ENCODE measurements at regions not wholly inside any gene's neighbourhood (a gene's known extent, or its start where the extent isn't known, plus 50 kb on each side); places are given as distances from the start of the nearest gene placed in this dataset.
"Not testable (repeated sequence)": the region's sequence is repeated elsewhere in the genome, so short reads cannot be mapped to it uniquely, and the experiment has no call there.

DNA sequence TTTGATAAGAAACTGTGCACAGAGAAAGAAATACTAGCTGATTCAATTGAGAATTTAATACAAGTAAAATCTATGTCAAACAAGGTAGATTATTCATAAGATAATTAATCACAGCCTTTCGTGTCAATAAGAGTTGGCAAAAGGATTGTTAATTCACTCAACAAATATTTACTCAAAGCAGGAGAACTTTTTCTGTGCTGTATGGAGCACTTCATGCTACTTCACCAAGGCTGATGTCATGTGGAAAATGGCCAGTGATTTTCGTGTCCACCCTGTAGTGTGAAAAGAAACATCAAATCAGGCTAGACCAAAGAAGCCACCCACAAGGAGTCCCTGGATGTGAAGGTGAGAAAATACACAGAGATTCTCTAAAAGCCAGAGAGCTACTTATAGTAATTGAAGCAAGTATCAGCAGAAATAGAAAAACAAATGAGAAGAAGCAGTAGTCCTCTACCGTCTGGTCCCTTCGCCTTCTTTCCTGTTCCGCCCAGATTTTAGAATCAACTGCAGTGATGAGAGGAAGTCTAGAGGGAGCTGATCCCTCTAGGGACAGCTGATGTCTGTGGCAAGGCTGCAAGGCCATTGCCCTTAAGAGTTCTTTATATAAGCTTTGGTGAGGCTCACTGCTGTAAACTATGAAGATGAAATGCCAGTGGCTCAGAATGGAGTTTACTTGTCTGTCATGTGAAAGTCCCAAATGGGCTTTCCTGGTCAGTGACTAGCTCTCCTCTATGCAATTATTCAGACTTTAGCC, 201.3 kb upstream of the APCDD1 start:
- H3K27me3 ChIP-seq, result no peaks in the 10 kb centered on the region
- no peak for DNase-seq (ENCODE audit: low spot score)
- H3K4me2 ChIP-seq, result no peak overlapping the region
- no peaks in the 10 kb centered on the region for H4K20me1 ChIP-seq (ENCODE audit: insufficient read depth, poor library complexity, severe bottlenecking)
- no peaks in the 10 kb centered on the region for H3K36me3 ChIP-seq (replicated peaks; ENCODE audit: insufficient read depth, low read depth)
- no peak overlapping the region for H3K4me3 ChIP-seq
- H3K79me2 ChIP-seq, result no peaks in the 10 kb centered on the region
- H2AFZ ChIP-seq, result no peak overlapping the region
- TF ChIP-seq EZH2phosphoT487 (IDR thresholded peaks at IDR 0.05; ENCODE audit: low read depth, severe bottlenecking, unreplicated experiment) (no peak), EZH2 (IDR thresholded peaks at IDR 0.05; ENCODE audit: borderline replicate concordance) (no peak)
- TF ChIP-seq, protein P1, sequence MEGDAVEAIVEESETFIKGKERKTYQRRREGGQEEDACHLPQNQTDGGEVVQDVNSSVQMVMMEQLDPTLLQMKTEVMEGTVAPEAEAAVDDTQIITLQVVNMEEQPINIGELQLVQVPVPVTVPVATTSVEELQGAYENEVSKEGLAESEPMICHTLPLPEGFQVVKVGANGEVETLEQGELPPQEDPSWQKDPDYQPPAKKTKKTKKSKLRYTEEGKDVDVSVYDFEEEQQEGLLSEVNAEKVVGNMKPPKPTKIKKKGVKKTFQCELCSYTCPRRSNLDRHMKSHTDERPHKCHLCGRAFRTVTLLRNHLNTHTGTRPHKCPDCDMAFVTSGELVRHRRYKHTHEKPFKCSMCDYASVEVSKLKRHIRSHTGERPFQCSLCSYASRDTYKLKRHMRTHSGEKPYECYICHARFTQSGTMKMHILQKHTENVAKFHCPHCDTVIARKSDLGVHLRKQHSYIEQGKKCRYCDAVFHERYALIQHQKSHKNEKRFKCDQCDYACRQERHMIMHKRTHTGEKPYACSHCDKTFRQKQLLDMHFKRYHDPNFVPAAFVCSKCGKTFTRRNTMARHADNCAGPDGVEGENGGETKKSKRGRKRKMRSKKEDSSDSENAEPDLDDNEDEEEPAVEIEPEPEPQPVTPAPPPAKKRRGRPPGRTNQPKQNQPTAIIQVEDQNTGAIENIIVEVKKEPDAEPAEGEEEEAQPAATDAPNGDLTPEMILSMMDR (IDR thresholded peaks at IDR 0.05; ENCODE audit: poor library complexity), result no peak
- WGBS (ENCODE audit: low lambda C conversion rate, missing lambda C conversion rate), result 81% methylated on average over 5 of the region's 5 CpGs
- no peaks in the 10 kb centered on the region for H3K9me3 ChIP-seq (ENCODE audit: low read depth)
- H3K27ac ChIP-seq, result no peak overlapping the region
- no peaks in the 10 kb centered on the region for H3K9me2 ChIP-seq (replicated peaks; ENCODE audit: insufficient read depth)
- H3K4me1 ChIP-seq (ENCODE audit: insufficient read depth), result no peaks in the 10 kb centered on the region

GRCh38 chr18:10256276-10256675, 198.2 kb upstream of the APCDD1 start:
- H3K79me2 ChIP-seq; H3K4me2 ChIP-seq; H3K27ac ChIP-seq; H3K9me3 ChIP-seq (ENCODE audit: low read depth); H2AFZ ChIP-seq; H3K4me1 ChIP-seq (ENCODE audit: insufficient read depth); DNase-seq (ENCODE audit: low spot score); H3K36me3 ChIP-seq (replicated peaks; ENCODE audit: insufficient read depth, low read depth); H3K4me3 ChIP-seq; H3K27me3 ChIP-seq; H4K20me1 ChIP-seq (ENCODE audit: insufficient read depth, poor library complexity, severe bottlenecking); H3K9me2 ChIP-seq (replicated peaks; ENCODE audit: insufficient read depth): not testable (repeated sequence)
- WGBS (ENCODE audit: low lambda C conversion rate, missing lambda C conversion rate), result 58% methylated on average over 3 of the region's 3 CpGs

DNA sequence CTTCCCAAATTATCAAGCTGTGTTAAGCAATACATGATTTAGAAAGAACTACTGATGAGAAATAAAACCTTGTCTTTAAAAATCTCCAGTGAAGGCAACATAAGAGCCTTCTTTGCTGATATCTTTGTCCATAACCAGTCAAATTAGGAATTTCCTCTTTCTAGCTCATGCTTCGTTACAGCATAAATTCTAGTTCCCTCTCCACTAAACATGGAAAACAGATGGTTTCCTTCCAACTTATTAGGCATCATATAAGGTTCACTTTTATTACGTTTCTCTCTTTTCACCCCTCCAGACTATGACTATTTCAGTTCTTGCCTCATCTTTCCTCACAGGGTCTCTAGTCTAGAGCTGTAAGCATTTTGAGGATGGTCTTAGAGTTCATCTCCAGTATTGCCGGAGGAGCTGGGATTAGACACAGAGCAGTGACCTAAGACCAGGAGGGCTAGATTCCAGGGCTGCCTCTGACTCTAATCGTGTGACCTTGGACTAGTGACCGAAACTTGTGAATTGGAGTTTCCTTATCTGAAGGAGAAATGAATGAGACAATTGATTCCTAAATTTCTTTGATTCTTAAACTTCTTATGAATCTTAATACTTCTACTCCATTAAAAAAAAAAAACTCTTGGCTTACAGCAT, 195.5 kb upstream of the APCDD1 start:
- Histone ChIP-seq H3K9me2 (replicated peaks; ENCODE audit: insufficient read depth) (no peaks in the 10 kb centered on the region), H3K27me3 (no peaks in the 10 kb centered on the region), H3K79me2 (no peaks in the 10 kb centered on the region), H4K20me1 (ENCODE audit: insufficient read depth, poor library complexity, severe bottlenecking) (no peaks in the 10 kb centered on the region), H3K9me3 (ENCODE audit: low read depth) (peaks cover 4% of the 10 kb centered on the region), H3K27ac (no peak overlapping the region), H2AFZ (no peak overlapping the region), H3K4me1 (ENCODE audit: insufficient read depth) (no peaks in the 10 kb centered on the region), H3K36me3 (replicated peaks; ENCODE audit: insufficient read depth, low read depth) (no peaks in the 10 kb centered on the region), H3K4me3 (no peak overlapping the region), H3K4me2 (no peak overlapping the region)
- 77% methylated on average over 5 of the region's 5 CpGs for WGBS (ENCODE audit: low lambda C conversion rate, missing lambda C conversion rate)
- no peak for DNase-seq (ENCODE audit: low spot score)
- TF ChIP-seq EZH2 (IDR thresholded peaks at IDR 0.05; ENCODE audit: borderline replicate concordance) (no peak), EZH2phosphoT487 (IDR thresholded peaks at IDR 0.05; ENCODE audit: low read depth, severe bottlenecking, unreplicated experiment) (no peak)
- TF ChIP-seq, protein P1 (IDR thresholded peaks at IDR 0.05; ENCODE audit: poor library complexity), result no peak

DNA sequence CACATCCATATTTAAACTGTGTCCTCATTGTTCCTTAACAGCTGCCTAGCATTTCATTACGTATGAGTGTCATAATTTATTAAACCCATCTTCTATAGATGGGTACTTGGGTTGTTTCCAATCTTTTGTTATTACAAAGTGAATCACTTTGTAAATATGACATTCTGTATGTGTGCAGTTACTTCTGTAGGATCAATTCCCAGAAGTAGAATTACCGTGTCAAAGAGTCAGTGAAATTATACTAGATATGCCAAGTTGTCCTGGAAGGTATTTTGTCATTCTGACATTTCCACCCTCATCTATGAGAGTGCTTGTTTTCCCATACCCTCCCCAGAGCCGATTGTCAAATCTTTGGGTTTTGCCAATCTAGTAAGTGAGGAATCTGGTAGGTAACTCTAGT, 194.5 kb upstream of the APCDD1 start:
- Histone ChIP-seq H4K20me1 (ENCODE audit: insufficient read depth, poor library complexity, severe bottlenecking) (no peaks in the 10 kb centered on the region), H3K79me2 (no peaks in the 10 kb centered on the region), H3K4me1 (ENCODE audit: insufficient read depth) (no peaks in the 10 kb centered on the region), H3K27me3 (no peaks in the 10 kb centered on the region), H3K9me3 (ENCODE audit: low read depth) (peaks cover 4% of the 10 kb centered on the region), H2AFZ (no peak overlapping the region), H3K4me2 (no peak overlapping the region), H3K27ac (no peak overlapping the region), H3K36me3 (replicated peaks; ENCODE audit: insufficient read depth, low read depth) (no peaks in the 10 kb centered on the region), H3K4me3 (no peak overlapping the region), H3K9me2 (replicated peaks; ENCODE audit: insufficient read depth) (no peaks in the 10 kb centered on the region)
- TF ChIP-seq, protein P1 (IDR thresholded peaks at IDR 0.05; ENCODE audit: poor library complexity), result no peak
- WGBS (ENCODE audit: low lambda C conversion rate, missing lambda C conversion rate), result 81% methylated on average over 3 of the region's 3 CpGs
- DNase-seq (ENCODE audit: low spot score), result no peak

Measured in hepatocyte (in vitro differentiated cells).